Spinal cord (tissue), 9 donors: ENCODE measurements at regions not wholly inside any gene's neighbourhood (a gene's known extent, or its start where the extent isn't known, plus 50 kb on each side); places are given as distances from the start of the nearest gene placed in this dataset.

Experiments
- DNase-seq, 6 donors: peaks; one replicate each; pipeline versions ENCODE4 v3.0.0 to v3.0.0-alpha.2; 2013 to 2015; ENCODE audit warnings: low spot score in 6 of 6, low read depth in 4 of 6
- H3K27ac ChIP-seq: one replicate; pipeline ENCODE4 v1.5.1; 2013; ENCODE audit warnings: low read depth, low read length, control low read depth
- H3K27me3 ChIP-seq: one replicate; pipeline ENCODE4 v1.6.1; 2013; ENCODE audit warnings: low read length; ENCODE audit not compliant: control insufficient read depth, insufficient read depth
- H3K36me3 ChIP-seq: one replicate; pipeline ENCODE4 v1.6.1; 2013; ENCODE audit warnings: low read length; ENCODE audit not compliant: control insufficient read depth, insufficient read depth
- H3K4me1 ChIP-seq: one replicate; pipeline ENCODE4 v1.6.1; 2013; ENCODE audit warnings: low read length; ENCODE audit not compliant: control insufficient read depth, insufficient read depth
- H3K4me3 ChIP-seq: one replicate; pipeline ENCODE4 v1.5.1; 2013; ENCODE audit warnings: low read depth, low read length, control low read depth
- H3K9me3 ChIP-seq: one replicate; pipeline ENCODE4 v1.6.1; 2013; ENCODE audit warnings: low read length; ENCODE audit not compliant: control insufficient read depth, insufficient read depth
- WGBS: methylation state at CpG from one replicate; pipeline ENCODE4 v1.1.5; 2013; ENCODE audit warnings: missing lambda C conversion rate; ENCODE audit not compliant: insufficient coverage; 5-methylcytosine and 5-hydroxymethylcytosine counted together
- donor health status: healthy.

- Histone ChIP-seq H3K4me3 (no peak overlapping the region), H3K36me3 (no peaks in the 10 kb centered on the region), H3K27me3 (no peaks in the 10 kb centered on the region), H3K27ac (no peak overlapping the region), H3K9me3 (no peaks in the 10 kb centered on the region), H3K4me1 (no peaks in the 10 kb centered on the region)
- no peak for DNase-seq
- WGBS, result 83% methylated on average over 1 of the region's 3 CpGs
Measured at GRCh38 chr9:107154766-107155165, 128.3 kb upstream of the RAD23B start.

DNA sequence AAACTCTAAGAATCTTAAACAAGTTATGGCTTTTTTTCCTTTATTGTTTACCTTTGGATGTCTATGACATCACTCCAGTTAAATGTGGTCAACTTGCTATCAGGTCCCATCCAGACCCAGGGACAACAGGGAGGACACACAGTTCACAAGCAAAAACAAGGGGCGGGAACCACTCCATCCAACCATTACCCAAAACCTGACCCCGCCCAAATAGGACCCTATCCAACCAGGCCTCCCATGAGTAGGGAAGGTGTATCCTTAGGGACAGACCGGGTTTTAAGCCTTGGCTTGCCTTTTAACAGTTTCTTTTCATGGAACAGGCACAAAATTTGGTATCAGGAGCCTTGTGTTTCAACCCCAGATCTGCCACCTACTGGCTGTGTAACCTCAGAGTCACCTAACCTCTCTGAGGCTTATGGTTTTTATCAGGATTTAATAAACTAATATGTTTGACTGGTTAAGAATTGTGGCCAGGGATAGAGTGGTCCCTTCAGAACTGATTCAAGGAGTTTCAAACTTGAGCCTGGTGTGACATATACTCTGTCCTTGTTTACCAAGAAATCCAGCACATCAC lies 127.7 kb upstream of the RAD23B start:
- no peak for DNase-seq
- H3K27ac ChIP-seq, result no peak overlapping the region
- H3K36me3 ChIP-seq, result no peaks in the 10 kb centered on the region
- H3K4me3 ChIP-seq, result no peak overlapping the region
- no peaks in the 10 kb centered on the region for H3K27me3 ChIP-seq
- no peaks in the 10 kb centered on the region for H3K4me1 ChIP-seq
- no CpG with 5 or more reads among the region's 3 CpGs for WGBS
- H3K9me3 ChIP-seq, result no peaks in the 10 kb centered on the region

- H3K4me1 ChIP-seq, result no peaks in the 10 kb centered on the region
- no peaks in the 10 kb centered on the region for H3K9me3 ChIP-seq
- DNase-seq, result peak in 3 of 6 donors; percentile 17 to 70 (median 64)
- no peak overlapping the region for H3K4me3 ChIP-seq
- WGBS, result 17% methylated on average over 1 of the region's 2 CpGs
- H3K36me3 ChIP-seq, result no peaks in the 10 kb centered on the region
- no peak overlapping the region for H3K27ac ChIP-seq
- H3K27me3 ChIP-seq, result no peaks in the 10 kb centered on the region
Measured at GRCh38 chr9:107158321-107158720, 124.8 kb upstream of the RAD23B start.

DNA sequence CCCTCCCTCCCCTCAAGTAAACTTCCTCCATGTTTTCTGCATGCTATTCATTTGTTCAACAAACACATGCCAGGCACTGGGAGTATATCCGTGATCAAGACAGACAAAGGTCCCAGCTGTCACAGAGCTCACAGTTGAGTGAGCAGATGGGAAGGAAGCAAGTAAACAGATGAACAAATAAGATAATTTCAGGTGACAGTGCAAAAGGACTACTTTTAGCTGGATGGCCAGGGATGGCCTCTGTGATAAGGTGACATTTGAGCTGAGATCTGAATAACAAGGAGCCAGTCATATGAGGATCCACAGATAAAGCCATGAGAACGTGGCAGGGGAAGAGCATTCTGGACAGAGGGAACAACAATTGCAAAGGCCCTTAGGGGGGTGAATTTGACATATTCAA lies 121.7 kb upstream of the RAD23B start:
- Histone ChIP-seq H3K27ac (no peak overlapping the region), H3K27me3 (no peaks in the 10 kb centered on the region), H3K4me1 (no peaks in the 10 kb centered on the region), H3K36me3 (no peaks in the 10 kb centered on the region), H3K4me3 (no peak overlapping the region), H3K9me3 (peaks cover 3% of the 10 kb centered on the region)
- 18% methylated on average over 2 of the region's 2 CpGs for WGBS
- DNase-seq, result no peak

GRCh38 chr9:107163370-107163769 lies 119.7 kb upstream of the RAD23B start:
- Histone ChIP-seq H3K27ac (no peak overlapping the region), H3K4me1 (no peaks in the 10 kb centered on the region), H3K9me3 (peaks cover 3% of the 10 kb centered on the region), H3K27me3 (no peaks in the 10 kb centered on the region), H3K36me3 (no peaks in the 10 kb centered on the region), H3K4me3 (no peak overlapping the region)
- DNase-seq, result no peak
- WGBS, result 100% methylated on average over 1 of the region's 1 CpG

DNA sequence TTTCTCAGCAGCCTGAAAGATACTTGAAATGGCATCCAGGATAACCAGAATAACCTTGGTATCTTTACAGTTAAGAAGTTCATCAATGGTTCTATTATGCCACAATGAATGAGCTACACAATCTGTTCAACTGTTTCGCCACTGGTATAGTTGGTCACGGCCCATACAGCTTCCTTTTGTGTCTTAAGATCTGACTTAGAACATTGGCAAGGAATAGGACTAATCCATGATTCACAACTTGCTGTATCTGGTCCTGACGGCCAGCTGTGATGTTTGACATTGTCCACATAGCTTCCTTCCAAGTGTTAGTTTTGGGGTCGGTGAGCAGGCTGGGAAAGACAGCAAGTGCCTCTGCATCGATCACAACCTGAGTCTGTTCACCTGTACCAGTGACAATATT lies 113.3 kb upstream of the RAD23B start:
- H3K9me3 ChIP-seq, result no peaks in the 10 kb centered on the region
- no peak overlapping the region for H3K27ac ChIP-seq
- WGBS, result 70% methylated on average over 4 of the region's 5 CpGs
- no peak for DNase-seq
- no peaks in the 10 kb centered on the region for H3K36me3 ChIP-seq
- H3K27me3 ChIP-seq, result no peaks in the 10 kb centered on the region
- no peak overlapping the region for H3K4me3 ChIP-seq
- H3K4me1 ChIP-seq, result peaks cover 4% of the 10 kb centered on the region

GRCh38 chr9:107170801-107171200 lies 112.3 kb upstream of the RAD23B start:
- no peak overlapping the region for H3K4me3 ChIP-seq
- no peaks in the 10 kb centered on the region for H3K27me3 ChIP-seq
- no peaks in the 10 kb centered on the region for H3K9me3 ChIP-seq
- no peaks in the 10 kb centered on the region for H3K36me3 ChIP-seq
- no peak overlapping the region for H3K27ac ChIP-seq
- WGBS, result 75% methylated on average over 1 of the region's 5 CpGs
- H3K4me1 ChIP-seq, result peaks cover 5% of the 10 kb centered on the region
- DNase-seq, result no peak

- no CpG with 5 or more reads among the region's 4 CpGs for WGBS
- no peak overlapping the region for H3K27ac ChIP-seq
- no peaks in the 10 kb centered on the region for H3K27me3 ChIP-seq
- no peaks in the 10 kb centered on the region for H3K36me3 ChIP-seq
- peak; percentile 72 to 97 (median 86) for DNase-seq
- peaks cover 21% of the 10 kb centered on the region for H3K4me1 ChIP-seq
- H3K9me3 ChIP-seq, result no peaks in the 10 kb centered on the region
- no peak overlapping the region for H3K4me3 ChIP-seq
Measured at GRCh38 chr9:107172160-107172978, 110.7 kb upstream of the RAD23B start.

DNA sequence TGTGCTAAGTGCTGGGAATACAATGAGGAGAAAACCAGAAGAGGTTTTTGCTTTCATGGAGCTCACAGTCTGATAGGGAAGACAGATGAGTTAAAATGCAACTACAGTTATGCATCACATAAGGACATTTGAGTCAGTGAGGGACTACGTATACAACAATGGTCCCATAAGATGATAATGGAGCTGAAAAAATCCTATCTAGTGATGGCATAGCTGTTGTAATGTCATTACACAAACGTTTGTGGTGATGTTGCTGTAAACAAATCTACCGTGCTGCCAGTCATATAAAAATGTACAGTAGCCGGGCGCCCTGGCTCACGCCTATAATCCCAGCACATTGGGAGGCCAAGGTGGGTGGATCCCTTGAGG lies 110.1 kb upstream of the RAD23B start:
- H3K27me3 ChIP-seq, result no peaks in the 10 kb centered on the region
- H3K4me1 ChIP-seq, result peaks cover 25% of the 10 kb centered on the region
- no peaks in the 10 kb centered on the region for H3K9me3 ChIP-seq
- 89% methylated on average over 3 of the region's 6 CpGs for WGBS
- no peak overlapping the region for H3K4me3 ChIP-seq
- DNase-seq, result no peak
- H3K36me3 ChIP-seq, result no peaks in the 10 kb centered on the region
- no peak overlapping the region for H3K27ac ChIP-seq
